Psoas muscle (tissue), 7 donors: ENCODE measurements at regions not wholly inside any gene's neighbourhood (a gene's known extent, or its start where the extent isn't known, plus 50 kb on each side); places are given as distances from the start of the nearest gene placed in this dataset.

Experiments
- ATAC-seq, 4 donors: fragments of 200-7000 bp; cut with Tn5 transposase; one replicate each; pipeline ENCODE4 v1.9.1; 2020; ENCODE audit warnings: moderate library complexity in 3 of 4, mild to moderate bottlenecking in 2 of 4
- DNase-seq, 2 donors: peaks; one replicate each; pipeline ENCODE4 v3.0.0-alpha.2; 2020
- H3K27ac ChIP-seq: fragments of 200-600 bp; one replicate; pipeline ENCODE4 v1.8.0; 2022
- H3K27me3 ChIP-seq, 3 donors: fragments of 200-600 bp in 1 of 3; one replicate each; pipeline versions ENCODE4 v1.6.1 to v1.8.0; 2013 to 2022; ENCODE audit warnings: low read length in 2 of 3, mild to moderate bottlenecking in 2 of 3, moderate library complexity in 1 of 3; ENCODE audit not compliant: insufficient read depth in 3 of 3
- H3K36me3 ChIP-seq, 2 donors: fragments of 200-600 bp in 1 of 2; one replicate each; pipeline versions ENCODE4 v1.6.1 to v1.8.0; 2013 to 2022; ENCODE audit warnings: low read depth in 1 of 2, mild to moderate bottlenecking in 1 of 2, moderate library complexity in 1 of 2; ENCODE audit not compliant: insufficient read depth in 1 of 2
- H3K4me1 ChIP-seq: fragments of 200-600 bp; one replicate; pipeline ENCODE4 v1.8.0; 2022
- H3K4me3 ChIP-seq: fragments of 200-600 bp; one replicate; pipeline ENCODE4 v1.8.0; 2022; ENCODE audit warnings: mild to moderate bottlenecking
- H3K9me3 ChIP-seq: fragments of 200-600 bp; one replicate; pipeline ENCODE4 v1.8.0; 2022
- WGBS, 3 donors: extraction: QIAGEN DNeasy Blood & Tissue Kit; methylation state at CpG; one replicate each; pipeline versions ENCODE4 v1.1.6 to v1.1.7; 2013; 5-methylcytosine and 5-hydroxymethylcytosine counted together
- intact Hi-C, 2 donors: fragments of 100-400 bp; cut with DNase I; formaldehyde crosslinking; loops; one replicate each; pipeline versions ENCODE4 v1.11.0 to v1.14.2; 2022
- TF ChIP-seq, protein P1 (sequence below): fragments of 200-600 bp; IDR thresholded peaks from one replicate; pipeline ENCODE4 v1.8.0; 2022; ENCODE audit warnings: antibody characterized with exemption
- donor health status: healthy with polysubstance abuse.
- donor health status: DM: no; HTN: no; CAD: no; lungs with moderate emphysema.
- donor health status: Bipolar disorder and iron deficiency.
- donor health status: healthy.
- donor health status: DM: yes; HTN: yes; CAD: no.
- donor health status: DM: no; HTN: no; CAD: no.
- donor health status: DM: yes; HTN: yes; CAD: no.

DNA sequence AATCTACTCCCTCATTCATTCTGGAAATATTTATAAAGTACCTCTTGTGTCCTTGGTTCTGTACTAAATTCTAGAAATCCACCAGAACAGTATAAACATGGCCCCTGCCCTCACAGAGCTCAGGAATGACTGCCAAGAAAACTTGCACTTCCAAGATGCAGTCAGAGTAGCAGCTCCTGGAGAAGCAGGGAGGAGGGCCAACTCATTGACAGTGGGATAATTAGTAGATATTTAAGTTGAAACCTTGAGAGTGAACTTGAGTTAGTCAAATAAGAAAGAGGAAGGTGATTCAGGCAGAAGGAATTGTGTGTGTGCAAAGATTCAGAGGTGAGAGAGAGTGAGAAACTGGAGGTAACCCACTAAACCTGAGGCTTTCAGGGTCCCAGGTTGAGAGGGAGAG is 182.2 kb upstream of the INHBA start:
- intact Hi-C loops, result no loop called here
- no peak for DNase-seq
- Histone ChIP-seq H3K27ac (no peak overlapping the region), H3K4me1 (no peaks in the 10 kb centered on the region), H3K36me3 (no peaks in the 10 kb centered on the region), H3K4me3 (no peak overlapping the region), H3K27me3 (peaks cover 0 to 2% (median 0%) of the 10 kb centered on the region in 3 donors), H3K9me3 (no peaks in the 10 kb centered on the region)
- ATAC-seq, result no peak
- TF ChIP-seq, protein P1, sequence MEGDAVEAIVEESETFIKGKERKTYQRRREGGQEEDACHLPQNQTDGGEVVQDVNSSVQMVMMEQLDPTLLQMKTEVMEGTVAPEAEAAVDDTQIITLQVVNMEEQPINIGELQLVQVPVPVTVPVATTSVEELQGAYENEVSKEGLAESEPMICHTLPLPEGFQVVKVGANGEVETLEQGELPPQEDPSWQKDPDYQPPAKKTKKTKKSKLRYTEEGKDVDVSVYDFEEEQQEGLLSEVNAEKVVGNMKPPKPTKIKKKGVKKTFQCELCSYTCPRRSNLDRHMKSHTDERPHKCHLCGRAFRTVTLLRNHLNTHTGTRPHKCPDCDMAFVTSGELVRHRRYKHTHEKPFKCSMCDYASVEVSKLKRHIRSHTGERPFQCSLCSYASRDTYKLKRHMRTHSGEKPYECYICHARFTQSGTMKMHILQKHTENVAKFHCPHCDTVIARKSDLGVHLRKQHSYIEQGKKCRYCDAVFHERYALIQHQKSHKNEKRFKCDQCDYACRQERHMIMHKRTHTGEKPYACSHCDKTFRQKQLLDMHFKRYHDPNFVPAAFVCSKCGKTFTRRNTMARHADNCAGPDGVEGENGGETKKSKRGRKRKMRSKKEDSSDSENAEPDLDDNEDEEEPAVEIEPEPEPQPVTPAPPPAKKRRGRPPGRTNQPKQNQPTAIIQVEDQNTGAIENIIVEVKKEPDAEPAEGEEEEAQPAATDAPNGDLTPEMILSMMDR, result no peak

DNA sequence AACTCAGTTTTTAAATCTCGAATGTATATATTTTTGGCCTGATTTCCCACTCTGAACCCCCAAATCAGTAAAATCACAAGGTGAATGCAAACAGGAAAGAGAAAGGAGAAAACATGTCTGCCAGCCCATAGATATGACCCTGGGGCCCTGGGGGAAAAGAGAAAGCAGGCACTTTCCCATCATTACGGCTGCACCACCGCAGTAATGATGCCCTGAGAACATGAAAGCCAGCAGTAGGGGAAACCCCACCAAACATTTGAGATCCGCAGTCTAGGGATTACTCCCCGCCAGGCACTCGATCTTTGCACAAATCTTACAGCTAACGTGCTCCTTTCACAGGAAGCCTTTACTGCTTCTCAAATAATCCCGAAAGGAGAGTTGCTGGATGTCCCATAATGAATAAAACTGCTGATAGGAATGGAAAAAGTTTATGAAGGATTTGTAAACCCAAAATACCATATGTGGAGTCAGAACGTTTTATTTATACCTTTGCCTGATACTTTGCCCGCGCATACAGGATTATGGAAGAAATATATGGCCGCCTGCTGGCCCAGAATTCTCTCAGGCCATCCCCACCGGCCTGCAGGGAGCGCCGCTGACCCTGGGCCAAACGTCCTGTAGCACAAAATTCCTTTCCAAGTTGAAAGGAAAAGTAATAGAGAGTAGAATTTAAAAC is 180.0 kb upstream of the INHBA start:
- no peaks in the 10 kb centered on the region for H3K36me3 ChIP-seq
- H3K4me1 ChIP-seq, result no peaks in the 10 kb centered on the region
- no peak overlapping the region for H3K4me3 ChIP-seq
- DNase-seq, result no peak
- WGBS, 3 donors, result 71 to 80% (median 71%) methylated on average over 16 of the region's 16 CpGs
- TF ChIP-seq, protein P1, result no peak
- intact Hi-C loops, result no loop called here
- peaks cover 0 to 2% (median 0%) of the 10 kb centered on the region in 3 donors for H3K27me3 ChIP-seq
- no peaks in the 10 kb centered on the region for H3K9me3 ChIP-seq
- no peak overlapping the region for H3K27ac ChIP-seq
- ATAC-seq, result no peak

DNA sequence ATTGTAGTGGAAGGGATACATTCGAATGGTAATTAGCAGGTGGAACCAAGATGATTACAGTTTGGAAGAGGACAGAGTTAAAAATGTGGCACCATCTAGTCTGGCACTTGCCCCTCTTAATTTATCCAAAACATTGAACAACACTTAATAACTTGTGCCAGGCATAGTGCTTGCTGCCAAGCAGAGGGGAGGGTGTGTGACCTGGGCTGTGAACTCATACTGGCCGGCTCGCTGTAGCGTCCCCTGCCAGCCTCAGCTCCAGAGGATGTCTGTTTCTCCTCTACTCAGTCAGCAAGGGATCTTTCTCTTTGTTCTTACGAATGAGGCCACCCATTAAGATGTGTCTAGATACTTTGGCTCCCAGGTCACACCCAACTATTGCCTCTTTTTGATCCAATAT is 179.4 kb upstream of the INHBA start:
- DNase-seq (no peak), ATAC-seq (no peak)
- H3K4me3 ChIP-seq, result no peak overlapping the region
- WGBS, 3 donors, result 35 to 63% (median 39%) methylated on average over 5 of the region's 5 CpGs
- peaks cover 0 to 2% (median 0%) of the 10 kb centered on the region in 3 donors for H3K27me3 ChIP-seq
- TF ChIP-seq, protein P1, result no peak
- no peaks in the 10 kb centered on the region for H3K36me3 ChIP-seq
- H3K4me1 ChIP-seq, result no peaks in the 10 kb centered on the region
- no peak overlapping the region for H3K27ac ChIP-seq
- no peaks in the 10 kb centered on the region for H3K9me3 ChIP-seq
- intact Hi-C loops, result no loop called here

DNA sequence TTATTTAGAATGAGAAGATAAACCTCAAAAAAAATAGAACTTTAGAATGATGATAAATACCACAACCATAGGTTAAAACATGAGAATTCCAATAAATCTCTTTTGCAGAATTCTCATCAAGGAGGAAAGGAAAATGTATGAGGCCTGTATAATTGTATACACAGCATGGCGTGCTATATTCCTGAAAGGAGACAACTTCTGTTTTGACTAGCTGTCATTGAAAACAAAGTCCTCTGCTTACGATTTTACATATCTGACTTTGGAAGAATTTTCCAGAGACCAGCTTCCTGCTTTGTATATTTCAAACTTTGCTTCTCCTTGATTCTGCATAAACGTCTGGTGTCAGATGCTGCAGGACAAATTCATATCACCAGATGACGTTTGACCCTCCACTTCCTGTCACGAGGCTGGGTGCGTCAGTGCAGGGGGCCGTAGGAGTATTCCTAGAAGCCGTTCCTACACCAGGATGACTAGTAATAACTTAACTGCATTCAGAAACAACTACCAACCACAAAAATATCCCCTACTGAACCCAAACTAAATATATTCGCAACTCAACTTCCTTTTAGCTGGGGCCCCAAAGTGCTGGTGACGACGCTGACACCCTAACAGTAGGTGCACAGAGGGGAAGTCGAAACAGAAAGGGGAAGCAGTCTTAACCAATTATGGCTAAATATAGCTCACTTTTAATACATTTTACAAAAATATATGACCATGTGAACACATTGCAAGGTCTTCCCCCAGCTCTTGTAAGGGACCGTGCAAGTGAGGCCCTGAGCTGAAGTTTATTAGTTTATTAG is 178.6 kb upstream of the INHBA start:
- WGBS, 3 donors, result 65 to 70% (median 67%) methylated on average over 13 of the region's 13 CpGs
- no peak overlapping the region for H3K27ac ChIP-seq
- no peaks in the 10 kb centered on the region for H3K4me1 ChIP-seq
- H3K9me3 ChIP-seq, result no peaks in the 10 kb centered on the region
- no peak overlapping the region for H3K4me3 ChIP-seq
- peak in 2 of 4 donors; percentile 37 to 40 for ATAC-seq
- DNase-seq, result peak in 1 of 2 donors; percentile 56
- peaks cover 0 to 2% (median 0%) of the 10 kb centered on the region in 3 donors for H3K27me3 ChIP-seq
- TF ChIP-seq, protein P1, result no peak
- H3K36me3 ChIP-seq, result no peaks in the 10 kb centered on the region
- intact Hi-C loops, result no loop called here
